ENCODE measurements at regions not wholly inside any gene's neighbourhood (a gene's known extent, or its start where the extent isn't known, plus 50 kb on each side); places are given as distances from the start of the nearest gene placed in this dataset.

DNA sequence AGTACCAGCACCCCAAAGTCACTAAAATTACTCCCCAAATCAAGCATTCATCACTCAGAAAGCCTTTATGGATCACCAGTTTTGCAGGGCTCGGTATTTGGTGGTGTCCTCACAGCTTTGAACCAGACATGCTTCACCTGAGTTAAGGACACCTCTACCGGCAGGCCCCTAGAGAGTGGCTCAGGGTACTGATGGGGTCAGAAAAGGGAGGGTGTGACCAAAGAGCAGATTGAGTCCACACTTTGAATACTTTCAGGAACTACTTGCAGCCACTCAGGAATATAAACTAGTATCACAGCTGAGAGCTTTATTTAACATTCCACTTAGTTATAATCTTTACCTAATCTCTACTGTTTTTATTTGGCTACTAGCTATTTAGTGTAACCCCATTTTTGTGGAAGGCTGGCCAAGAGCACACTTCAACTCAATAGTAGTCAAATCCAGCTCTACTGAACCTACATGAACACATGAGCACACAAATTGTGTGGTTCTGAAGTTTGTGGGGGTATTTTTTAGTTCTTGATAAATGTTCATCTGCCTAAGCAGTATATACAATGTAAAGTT, 109.6 kb upstream of the SPRY1 start:
- no peak for DNase-seq

- no peak for DNase-seq
Observed at GRCh38 chr4:123288309-123289025, 108.1 kb upstream of the SPRY1 start.

- no peak for DNase-seq
Observed at GRCh38 chr4:123291329-123291728, 105.3 kb upstream of the SPRY1 start.

DNA sequence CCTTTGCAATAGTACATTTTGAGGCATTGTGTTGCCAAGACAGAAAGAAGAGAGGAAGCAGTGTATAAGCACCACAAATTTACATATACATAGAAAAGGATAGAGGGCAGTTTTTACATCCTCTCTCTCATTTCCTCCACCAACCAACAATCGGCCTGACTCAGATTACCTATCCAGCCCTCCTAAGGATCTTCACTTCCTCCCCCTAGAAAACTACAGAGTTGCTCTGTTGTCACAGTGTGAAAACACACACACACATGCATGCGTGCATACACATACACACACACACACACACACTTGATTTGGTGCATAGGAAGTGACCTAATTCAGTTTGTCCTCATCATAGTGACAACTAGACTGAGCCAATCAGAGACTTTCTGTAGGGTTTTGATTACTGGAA, 98.8 kb upstream of the SPRY1 start:
- DNase-seq: no peak

GRCh38 chr4:123298261-123298660, 98.3 kb upstream of the SPRY1 start:
- DNase-seq: no peak

GRCh38 chr4:123298801-123299200, 97.8 kb upstream of the SPRY1 start:
- no peak for DNase-seq

DNA sequence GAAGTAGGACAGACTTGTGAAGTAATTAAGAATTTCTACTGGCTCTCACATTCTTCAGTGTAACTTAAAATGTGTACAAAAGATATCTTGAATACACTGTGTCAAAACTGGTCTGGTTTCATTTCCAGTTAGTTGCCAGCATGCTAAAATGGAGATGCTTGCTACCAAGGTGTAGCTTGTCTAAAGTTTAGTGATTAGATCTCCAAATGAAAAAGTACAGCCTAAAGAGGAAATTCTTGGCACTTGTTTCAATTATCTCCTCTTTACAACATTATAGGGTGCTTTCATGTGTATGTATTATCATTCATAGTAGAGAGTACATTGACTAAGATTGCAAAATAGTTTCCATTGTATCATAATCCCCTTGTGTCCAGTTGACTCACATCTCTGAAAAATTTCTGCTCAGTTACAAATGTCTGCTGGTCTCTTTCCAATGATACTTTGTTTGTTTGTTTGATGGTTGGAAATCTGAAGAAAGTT, 97.3 kb upstream of the SPRY1 start:
- DNase-seq: no peak

- DNase-seq: no peak
Observed at GRCh38 chr4:123300222-123301039, 96.2 kb upstream of the SPRY1 start.

GRCh38 chr4:123301923-123302322, 94.7 kb upstream of the SPRY1 start:
- no peak for DNase-seq

- no peak for DNase-seq
Observed at GRCh38 chr4:123304151-123304964, 92.2 kb upstream of the SPRY1 start.

DNA sequence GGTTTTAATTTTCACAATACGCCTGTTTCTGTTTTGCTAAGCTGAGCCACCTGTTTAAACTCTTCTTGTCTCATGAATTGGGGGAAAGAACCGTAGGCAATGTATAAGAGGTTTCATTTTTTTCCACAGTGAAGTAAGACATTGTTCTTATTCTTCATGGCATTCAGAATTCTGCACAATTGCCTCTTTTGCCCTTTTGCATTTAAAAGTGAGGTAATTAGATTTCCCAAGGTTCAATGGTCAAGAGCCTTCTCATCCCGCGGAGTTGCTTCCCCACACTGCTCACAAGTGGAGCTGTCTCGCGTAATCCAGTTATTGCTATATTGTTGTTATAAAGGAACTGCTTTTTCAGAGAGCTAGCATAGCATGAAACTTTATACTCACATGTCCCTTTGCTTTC, 90.9 kb upstream of the SPRY1 start:
- DNase-seq: no peak

DNA sequence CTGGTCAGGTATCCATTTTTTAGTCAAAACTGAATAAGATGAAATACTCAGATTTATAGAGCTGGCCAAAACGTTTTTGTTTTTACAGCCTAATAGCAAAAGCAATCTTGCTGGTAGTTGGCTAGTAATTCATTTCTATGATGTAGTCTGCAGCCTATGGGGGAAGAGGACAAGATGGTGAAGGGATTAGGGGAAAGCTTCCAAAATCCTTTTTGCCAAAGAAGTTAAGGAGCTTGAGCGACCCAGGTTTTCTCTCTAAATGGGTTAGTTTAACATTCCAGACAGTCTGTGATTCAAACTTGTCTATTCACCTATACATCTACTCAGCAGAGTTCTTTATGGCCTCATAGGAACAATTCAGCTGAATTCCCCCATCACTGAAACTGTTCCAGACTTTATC, 89.8 kb upstream of the SPRY1 start:
- no peak for DNase-seq

DNA sequence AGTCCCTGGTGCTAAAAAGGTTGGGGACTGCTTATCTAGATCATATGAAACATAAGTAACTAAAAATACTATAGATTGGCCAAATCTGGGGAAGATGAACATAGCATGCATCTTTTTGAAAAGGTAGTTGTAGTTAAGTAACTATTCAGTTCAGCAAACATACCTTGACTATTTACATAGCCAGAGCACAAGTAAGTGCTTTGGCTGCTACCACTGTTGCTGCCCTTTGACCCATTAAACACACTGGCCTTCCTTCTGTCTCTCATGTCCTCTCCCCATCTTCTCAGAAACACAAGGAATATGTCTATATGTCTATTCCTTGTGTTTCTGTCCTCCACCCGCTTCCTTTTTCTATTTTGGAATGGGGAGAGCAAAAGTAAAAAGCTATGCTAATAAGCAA, 87.9 kb upstream of the SPRY1 start:
- DNase-seq: no peak

GRCh38 chr4:123312116-123312515, 84.5 kb upstream of the SPRY1 start:
- no peak for DNase-seq

- DNase-seq: no peak
Observed at GRCh38 chr4:123312951-123313592, 83.5 kb upstream of the SPRY1 start.

DNA sequence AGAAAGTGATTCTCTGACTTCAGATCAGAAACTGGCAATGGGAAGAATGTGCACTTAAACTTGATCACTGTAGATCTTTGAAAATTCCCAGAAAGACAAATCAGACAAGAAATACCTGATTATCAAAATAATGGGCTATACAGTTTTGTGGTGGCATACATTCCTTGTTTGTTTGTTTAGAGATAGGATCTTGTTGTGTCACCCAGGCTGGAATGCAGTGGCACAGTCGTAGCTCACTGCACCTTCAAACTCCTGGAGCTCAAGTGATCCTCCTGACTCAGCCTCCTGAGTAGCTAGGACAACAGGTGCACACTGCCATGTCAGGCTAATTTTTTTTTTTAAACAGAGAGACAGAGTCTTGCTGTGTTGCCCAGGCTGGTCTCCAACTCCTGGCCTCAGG, 81.0 kb upstream of the SPRY1 start:
- no peak for DNase-seq

DNA sequence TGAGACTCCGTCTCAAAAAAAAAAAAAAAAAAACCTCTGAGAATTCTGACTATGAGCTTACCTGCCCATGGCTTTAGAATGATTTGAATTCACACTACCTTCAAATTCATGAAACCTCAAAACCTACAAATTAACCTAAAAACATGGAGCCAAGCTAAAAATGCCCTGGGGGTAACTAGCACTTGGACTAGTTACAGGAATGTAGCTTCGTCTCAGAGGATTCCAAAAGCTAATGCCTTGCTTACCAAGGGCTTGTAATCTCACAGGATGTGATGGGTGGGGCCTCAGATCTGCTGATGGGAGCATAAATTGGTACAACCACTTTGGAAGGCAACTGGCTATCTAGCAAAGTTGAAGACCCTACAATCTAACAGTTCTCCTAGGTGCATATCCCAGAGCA, 79.4 kb upstream of the SPRY1 start:
- DNase-seq: no peak

DNA sequence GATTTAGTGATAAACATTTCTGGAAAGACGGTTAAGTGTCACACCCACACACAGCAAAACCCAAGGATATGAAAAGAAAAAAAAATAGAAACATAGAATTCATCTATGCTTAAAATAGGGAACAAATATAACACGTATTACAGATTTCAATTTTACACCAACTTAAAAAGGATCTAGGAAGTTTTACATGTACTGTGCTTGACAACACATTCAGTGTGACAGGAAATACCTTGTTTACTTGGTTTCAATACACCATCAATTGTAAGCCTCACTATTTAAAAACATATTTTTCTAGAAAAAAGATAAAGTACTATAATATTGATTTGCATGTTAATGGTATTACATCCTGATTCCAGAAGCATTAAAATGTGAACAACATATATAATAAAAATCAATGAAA, 77.0 kb upstream of the SPRY1 start:
- DNase-seq: no peak

DNA sequence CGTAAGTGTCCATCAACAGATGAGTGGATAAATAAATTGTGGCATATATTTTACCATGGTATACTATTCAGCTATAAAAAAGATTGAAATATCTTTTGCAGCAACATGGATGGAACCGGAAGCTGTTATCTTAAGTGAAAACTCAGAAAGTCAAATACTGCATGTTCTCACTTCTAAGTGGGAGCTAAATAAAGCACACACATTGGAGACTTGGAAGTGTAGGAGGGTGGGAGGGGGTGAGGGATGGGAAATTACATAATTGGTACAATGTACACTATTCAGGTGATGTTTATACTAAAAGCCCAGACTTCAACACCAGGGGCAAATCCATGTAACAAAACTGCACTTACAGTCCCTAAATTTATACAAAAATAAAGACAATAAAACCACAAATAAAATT, 72.6 kb upstream of the SPRY1 start:
- DNase-seq: no peak

DNA sequence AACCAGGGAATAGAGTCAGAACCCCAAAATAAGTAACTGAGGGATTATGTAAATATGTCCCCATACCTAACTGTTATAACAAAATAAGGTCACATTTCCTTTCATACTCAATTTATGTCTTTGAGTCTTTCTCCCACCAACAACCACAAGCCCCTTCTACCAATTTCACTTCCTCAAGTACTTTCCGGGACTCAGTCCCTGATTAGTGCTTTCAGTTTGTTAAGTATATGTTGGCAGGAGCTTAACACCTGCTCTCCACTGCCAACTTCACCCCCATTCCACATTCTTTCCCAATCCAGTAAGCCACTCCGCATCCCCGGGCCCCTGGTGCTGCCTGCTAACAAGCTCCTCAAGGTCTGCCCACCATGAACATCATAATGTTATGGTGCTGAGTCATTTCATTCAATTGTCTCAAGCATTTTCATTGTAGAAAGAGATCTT, 71.3 kb upstream of the SPRY1 start:
- DNase-seq: no peak

DNA sequence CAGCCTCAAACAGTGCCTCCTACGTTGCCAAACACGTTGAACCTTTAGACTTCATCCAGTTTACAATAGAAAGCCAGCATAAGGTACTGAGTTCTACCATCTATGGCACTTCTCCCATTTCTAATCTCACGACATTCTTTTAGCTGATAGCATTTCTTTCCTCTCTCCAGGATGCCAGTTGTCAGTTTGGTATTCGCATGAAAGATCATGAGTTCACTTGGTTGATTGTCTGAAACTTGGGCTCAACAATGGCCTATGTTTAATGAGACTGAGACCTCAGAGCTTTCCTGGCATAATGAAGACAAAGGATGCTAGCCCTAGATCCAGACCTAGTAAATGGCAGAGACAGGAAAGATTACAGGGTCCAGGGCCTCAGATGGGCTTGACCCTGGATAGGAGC, 69.2 kb upstream of the SPRY1 start:
- no peak for DNase-seq

GRCh38 chr4:123327846-123328429, 68.7 kb upstream of the SPRY1 start:
- DNase-seq: no peak
